DMS79 treated with DMSO at 0.1 percent for 48 hours (cell line): ENCODE measurements at regions not wholly inside any gene's neighbourhood (a gene's known extent, or its start where the extent isn't known, plus 50 kb on each side); places are given as distances from the start of the nearest gene placed in this dataset.
"Not testable (repeated sequence)": the region's sequence is repeated elsewhere in the genome, so short reads cannot be mapped to it uniquely, and the experiment has no call there.

Experiments used
- DNase-seq: peaks from one replicate; lab custom pipeline; 2025; lab: John Stamatoyannopoulos, UW

DNA sequence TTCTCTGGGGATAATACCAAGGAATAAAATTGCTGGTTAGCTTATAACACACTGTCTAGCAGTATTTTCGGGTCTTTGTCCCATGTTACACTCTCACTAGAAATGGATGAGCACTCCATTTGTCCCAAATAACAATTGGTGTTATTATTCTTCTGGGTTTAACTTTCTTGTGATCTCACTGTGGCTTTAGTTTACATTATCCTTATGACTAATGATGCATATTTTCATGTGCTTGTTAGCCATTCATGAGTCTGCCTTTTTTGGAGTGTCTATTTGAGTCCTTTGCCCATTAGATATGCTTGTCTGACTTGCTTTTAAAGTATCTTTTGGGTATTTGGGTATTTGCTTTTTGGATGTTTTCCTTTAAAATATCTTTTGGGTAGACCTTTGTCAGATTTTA is 372.9 kb upstream of the TENM3 start:
- DNase-seq, result no peak

GRCh38 chr4:181874602-181875001 is 368.6 kb upstream of the TENM3 start:
- DNase-seq, result no peak

GRCh38 chr4:181877329-181877848 is 365.8 kb upstream of the TENM3 start:
- DNase-seq, result no peak

DNA sequence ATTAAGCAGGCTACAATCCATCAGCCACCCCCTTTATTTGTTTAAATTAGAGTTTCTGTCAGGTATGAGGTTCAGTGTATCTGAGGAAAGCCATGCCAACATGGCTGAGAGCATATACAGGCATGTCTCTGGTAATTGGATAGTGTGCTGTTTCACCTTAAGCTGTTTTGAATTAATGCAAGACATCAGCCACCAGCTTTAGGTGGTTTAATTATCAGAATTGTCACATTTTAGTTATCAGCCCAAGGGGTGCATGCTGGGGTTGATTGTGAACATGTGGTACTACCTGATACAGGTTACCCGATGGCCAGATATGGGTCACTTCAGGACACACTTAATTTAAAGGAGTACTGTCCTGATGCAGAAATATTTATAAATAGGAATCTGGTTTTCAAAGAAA is 353.2 kb upstream of the TENM3 start:
- DNase-seq, result no peak

GRCh38 chr4:181890911-181891310 is 352.3 kb upstream of the TENM3 start:
- no peak for DNase-seq

DNA sequence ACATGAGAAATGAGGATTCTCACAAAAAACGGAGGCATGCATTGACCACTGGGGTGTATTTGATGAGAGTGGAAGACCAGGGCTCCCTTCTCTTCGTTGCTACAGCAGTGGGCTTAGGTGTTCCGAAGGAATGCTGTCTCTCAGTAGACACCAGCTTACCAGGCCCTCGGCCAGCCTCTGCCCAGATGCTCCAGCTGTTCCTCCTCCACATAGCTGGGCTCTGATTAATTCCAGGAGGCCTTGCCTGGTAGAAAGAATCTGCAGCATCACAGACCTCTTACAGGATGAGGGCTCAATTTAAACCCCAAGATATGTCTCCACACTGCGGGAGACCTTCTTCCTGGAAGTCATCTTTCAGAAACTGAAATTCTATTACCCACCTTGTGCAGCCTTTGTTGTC is 346.6 kb upstream of the TENM3 start:
- no peak for DNase-seq

GRCh38 chr4:181897935-181898334 is 345.3 kb upstream of the TENM3 start:
- no peak for DNase-seq

- not testable (repeated sequence) for DNase-seq
These were observed 340.8 kb upstream of the TENM3 start for GRCh38 chr4:181902404-181902803.

DNA sequence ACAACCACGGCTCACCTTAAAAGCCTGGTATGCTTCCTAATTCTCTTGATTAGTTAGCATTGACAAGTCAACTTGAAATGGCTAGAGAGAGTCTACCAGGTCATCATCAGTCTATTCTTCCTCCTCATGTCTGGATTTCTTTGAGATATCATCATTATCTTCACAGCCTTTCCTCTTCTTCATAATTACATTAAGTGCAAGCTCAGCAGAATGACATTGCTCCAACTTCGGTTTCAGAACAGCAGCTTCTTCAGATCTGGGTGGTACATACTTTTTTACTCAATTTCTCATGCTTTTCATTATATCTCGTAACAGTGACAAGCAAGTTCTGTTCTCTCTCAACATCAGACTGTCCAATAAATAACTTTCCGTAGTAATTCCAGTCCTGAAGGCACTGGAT is 337.5 kb upstream of the TENM3 start:
- no peak for DNase-seq

- DNase-seq, result no peak
These were observed 335.0 kb upstream of the TENM3 start for GRCh38 chr4:181908168-181908567.

- DNase-seq, result no peak
These were observed 333.8 kb upstream of the TENM3 start for GRCh38 chr4:181909368-181909767.

DNA sequence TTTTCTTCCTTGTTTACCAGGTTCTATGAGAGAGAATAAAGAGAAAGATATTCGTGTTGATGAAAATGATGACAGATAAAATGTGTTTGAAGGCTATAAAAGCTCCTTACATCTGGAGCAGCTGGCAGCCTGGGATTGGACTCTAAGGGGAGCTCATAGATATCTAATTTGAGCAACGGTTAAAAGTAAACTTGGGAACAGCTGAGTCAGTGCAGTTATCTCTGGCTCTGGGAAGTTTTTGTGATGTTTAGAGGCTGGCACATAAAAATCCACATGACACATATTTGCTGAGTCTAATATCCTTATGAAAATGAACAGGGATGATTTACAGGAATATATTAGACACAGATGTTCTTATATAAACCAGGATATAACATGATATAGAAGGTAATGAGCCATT is 331.8 kb upstream of the TENM3 start:
- no peak for DNase-seq

DNA sequence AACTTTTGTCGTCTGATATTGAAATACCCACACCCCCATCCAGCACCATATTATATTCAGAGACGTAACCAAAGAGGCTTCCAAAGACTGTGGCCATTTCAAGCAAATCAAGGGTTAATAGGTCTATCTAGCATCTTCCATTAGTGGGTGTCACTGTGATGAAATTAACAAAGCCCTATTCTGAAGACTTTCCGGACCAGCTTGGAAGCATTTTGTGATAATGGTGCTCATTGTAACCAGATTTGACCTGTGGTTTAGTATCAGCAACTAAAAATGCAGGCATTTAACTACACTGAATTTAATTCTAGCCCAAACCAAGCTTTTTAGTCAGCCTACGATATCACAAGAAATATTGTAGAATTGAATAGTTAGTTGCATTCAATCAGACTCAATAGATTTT is 309.7 kb upstream of the TENM3 start:
- DNase-seq, result no peak

GRCh38 chr4:181938631-181939030 is 304.6 kb upstream of the TENM3 start:
- no peak for DNase-seq

DNA sequence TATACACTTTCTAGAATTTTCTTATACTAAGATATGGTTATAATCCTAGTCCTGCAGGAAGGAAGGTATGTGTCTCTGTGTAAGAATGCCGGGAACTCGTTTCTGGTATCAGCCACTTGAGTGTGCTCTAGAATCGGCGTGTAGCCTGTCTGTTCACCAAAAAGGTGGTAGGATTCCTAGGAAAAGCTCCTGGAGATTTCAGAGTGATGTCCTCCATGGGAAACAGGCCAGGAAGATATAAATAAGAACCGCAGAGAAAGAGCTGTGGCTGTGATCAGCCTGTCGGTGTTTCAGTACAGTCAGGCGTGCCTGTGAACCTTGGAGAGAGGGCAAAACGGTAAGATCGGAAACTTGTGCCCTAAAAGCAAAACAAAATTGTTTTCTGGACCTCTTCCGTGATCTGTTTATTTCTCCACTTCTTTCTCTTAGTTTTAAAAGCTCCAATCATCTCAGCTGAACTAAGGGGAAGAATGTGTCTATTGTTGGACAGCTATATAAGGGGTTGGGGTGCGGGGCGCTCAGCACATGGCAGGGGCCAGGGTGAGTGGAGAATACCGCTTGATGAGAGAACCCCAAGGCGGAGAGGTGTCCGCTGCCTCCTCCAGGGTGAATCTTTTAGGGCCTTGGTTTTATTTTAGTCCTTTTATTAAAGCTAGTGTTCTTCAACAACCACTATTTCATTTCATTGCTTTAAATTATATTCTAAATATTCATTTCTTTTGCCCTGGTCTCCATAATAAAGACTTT is 303.8 kb upstream of the TENM3 start:
- DNase-seq, result no peak

GRCh38 chr4:181944527-181944926 is 298.7 kb upstream of the TENM3 start:
- DNase-seq, result no peak

DNA sequence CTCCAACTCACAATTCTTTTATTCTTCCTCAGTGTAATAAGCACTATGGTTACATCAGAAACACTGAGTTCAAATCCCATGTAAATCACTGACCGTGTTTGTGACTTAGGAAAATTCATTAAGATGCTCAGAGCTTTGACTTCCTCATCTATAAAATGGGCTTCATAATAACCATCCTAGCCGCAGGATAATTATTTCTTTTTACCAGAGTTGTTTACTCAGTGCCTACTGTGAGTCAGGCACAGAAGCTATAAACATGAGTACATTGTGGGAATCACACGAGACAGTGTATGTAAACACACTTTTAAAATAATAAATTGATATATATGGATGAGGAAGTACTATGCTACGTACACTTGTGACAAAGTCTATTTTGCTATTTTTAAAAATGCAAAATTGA is 296.3 kb upstream of the TENM3 start:
- DNase-seq, result no peak

DNA sequence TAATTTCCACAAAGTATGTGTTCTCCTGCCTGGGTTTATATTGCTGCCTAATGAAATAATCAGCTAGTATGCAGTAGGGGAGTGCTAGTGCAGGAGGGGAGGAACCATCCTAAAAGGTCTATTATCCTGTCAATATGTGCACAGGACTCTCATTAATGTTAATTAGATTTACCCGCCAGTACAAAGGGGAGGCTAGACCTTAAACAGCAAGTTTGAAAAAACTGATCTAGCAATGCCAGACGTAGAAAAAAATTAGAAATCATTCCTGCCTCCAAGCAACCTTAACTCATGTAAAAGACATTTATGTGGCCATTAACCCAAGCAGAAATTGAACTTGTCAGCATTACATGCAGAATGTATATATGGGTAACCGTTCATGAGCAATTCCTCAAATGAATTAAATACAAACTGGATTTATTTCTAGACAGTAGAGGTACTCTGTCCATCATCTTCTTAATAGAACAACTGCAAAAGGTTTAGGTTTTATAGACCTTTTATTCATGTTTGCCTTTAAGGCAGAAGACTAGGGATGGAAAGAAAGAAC is 294.3 kb upstream of the TENM3 start:
- DNase-seq, result no peak

DNA sequence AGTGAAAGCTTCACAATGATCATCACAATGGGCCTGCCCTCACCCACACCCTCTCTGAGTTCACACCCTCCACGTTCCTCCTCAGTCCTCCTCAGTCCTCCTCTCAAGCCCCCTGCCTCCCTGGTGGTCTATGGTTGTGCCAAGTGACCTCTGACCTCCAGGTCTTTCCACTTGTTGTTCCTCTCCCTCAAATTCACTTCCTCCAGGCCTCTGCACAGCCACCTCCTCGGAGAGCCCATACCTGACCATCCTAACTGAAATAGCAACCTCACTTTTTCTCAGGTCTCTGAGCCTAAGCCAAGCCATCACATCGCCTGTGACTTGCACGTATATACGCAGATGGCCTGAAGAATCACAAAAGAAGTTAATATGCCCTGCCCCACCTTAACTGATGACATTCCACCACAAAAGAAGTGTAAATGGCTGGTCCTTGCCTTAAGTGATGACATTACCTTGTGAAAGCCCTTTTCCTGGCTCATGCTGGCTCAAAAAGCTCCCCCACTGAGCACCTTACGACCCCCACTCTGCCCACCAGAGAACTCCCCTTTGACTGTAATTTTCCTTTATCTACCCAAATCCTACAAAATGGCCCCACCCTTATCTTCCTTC is 293.4 kb upstream of the TENM3 start:
- no peak for DNase-seq

- DNase-seq, result no peak
These were observed 292.7 kb upstream of the TENM3 start for GRCh38 chr4:181950372-181951127.

DNA sequence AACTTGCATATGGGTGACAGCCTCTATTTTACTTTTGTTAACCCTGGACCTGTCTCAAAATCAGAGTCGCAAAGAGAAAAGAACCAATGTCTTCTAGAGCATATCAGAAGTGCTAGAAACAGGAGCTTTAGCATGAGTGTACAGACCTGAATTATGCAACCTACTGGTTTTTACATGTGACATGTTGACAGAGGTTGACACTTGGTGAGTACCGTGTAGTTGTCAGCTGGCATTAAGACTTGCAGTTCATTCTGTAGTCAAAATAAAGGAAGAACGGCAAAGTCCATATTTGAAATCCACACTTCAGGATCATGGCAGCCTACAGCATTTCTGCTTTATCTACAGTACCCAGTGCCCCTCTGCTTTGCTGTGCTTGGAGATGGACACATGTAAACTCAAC is 291.9 kb upstream of the TENM3 start:
- no peak for DNase-seq

GRCh38 chr4:181952478-181952877 is 290.7 kb upstream of the TENM3 start:
- no peak for DNase-seq

- no peak for DNase-seq
These were observed 286.7 kb upstream of the TENM3 start for GRCh38 chr4:181956512-181956911.
